Esophagus squamous epithelium (tissue), 5 donors: ENCODE measurements at regions not wholly inside any gene's neighbourhood (a gene's known extent, or its start where the extent isn't known, plus 50 kb on each side); places are given as distances from the start of the nearest gene placed in this dataset.
A peak's percentile ranks its signal among the peaks of the same experiment; 100 is the strongest.

ENCODE experiments used
- DNase-seq: peaks from one replicate; lab custom pipeline; 2025; lab: John Stamatoyannopoulos, UW
- H3K27ac ChIP-seq, 4 donors: fragments of 200-600 bp; sonication (generic); one replicate each; pipeline ENCODE4 v1.5.1; 2016 to 2019; ENCODE audit warnings: mild to moderate bottlenecking in 1 of 4
- H3K27me3 ChIP-seq, 4 donors: fragments of 200-600 bp; sonication (generic); 1 replicate in 3 of 4; 2 replicates in 1 of 4; pipeline versions ENCODE4 v1.5.1 to v1.6.0; 2017 to 2021; ENCODE audit warnings: antibody characterized with exemption in 1 of 4
- H3K36me3 ChIP-seq, 3 donors: fragments of 200-600 bp; sonication (generic); one replicate each; pipeline ENCODE4 v1.5.1; 2016 to 2019
- H3K4me1 ChIP-seq, 3 donors: fragments of 200-600 bp; sonication (generic); one replicate each; pipeline ENCODE4 v1.5.1; 2017 to 2019
- H3K4me3 ChIP-seq, 4 donors: fragments of 200-600 bp; sonication (generic); 1 replicate in 3 of 4; 2 replicates in 1 of 4; pipeline ENCODE4 v1.5.1; 2016 to 2019; ENCODE audit warnings: mild to moderate bottlenecking in 2 of 4, moderate library complexity in 1 of 4
- H3K9me3 ChIP-seq, 3 donors: fragments of 200-600 bp; sonication (generic); one replicate each; pipeline ENCODE4 v1.5.1; 2016 to 2019
- CTCF ChIP-seq, 6 experiments: fragments of 450-650 bp in 4 of 6; fragments of 200-600 bp in 2 of 6; sonication (generic) in 2 of 6; IDR thresholded peaks; one replicate each; pipeline ENCODE4 v1.5.1; 2016 to 2019; ENCODE audit warnings: antibody characterized with exemption in 6 of 6, mild to moderate bottlenecking in 4 of 6, moderate library complexity in 4 of 6
- POLR2A ChIP-seq, 4 donors: fragments of 450-650 bp; IDR thresholded peaks; one replicate each; pipeline ENCODE4 v1.6.1; 2017; ENCODE audit warnings: antibody characterized with exemption in 4 of 4, mild to moderate bottlenecking in 4 of 4, moderate library complexity in 3 of 4
- WGBS, 2 donors: methylation state at CpG; one replicate each; pipeline ENCODE4 v1.1.5; 2018; 5-methylcytosine and 5-hydroxymethylcytosine counted together
- intact Hi-C: fragments of 100-400 bp; cut with DNase I; formaldehyde crosslinking; loops from one replicate; pipeline ENCODE4 v1.15.0; 2022
- donor health status: DM: yes; HTN: yes; CAD: no.

- DNase-seq: no peak
- H3K4me1 ChIP-seq: peaks cover 0 to 7% (median 0%) of the 10 kb centered on the region in 3 donors
- H3K27me3 ChIP-seq: no peaks in the 10 kb centered on the region
- peak overlapping the region in 1 of 4 donors; percentile 49 for H3K27ac ChIP-seq
- intact Hi-C loops: no loop called here
- no peak overlapping the region for H3K4me3 ChIP-seq
- WGBS, 2 donors: 36 to 38% methylated on average over 2 of the region's 2 CpGs
- no peaks in the 10 kb centered on the region for H3K9me3 ChIP-seq
- TF ChIP-seq POLR2A (IDR thresholded peaks at IDR 0.05) (no peak), CTCF (IDR thresholded peaks at IDR 0.05) (no peak)
- H3K36me3 ChIP-seq: no peaks in the 10 kb centered on the region
Observed at GRCh38 chr1:70717211-70717610, 306.1 kb downstream of the CTH start.

GRCh38 chr1:70717656-70718055 lies 306.6 kb downstream of the CTH start:
- TF ChIP-seq CTCF (IDR thresholded peaks at IDR 0.05) (no peak), POLR2A (IDR thresholded peaks at IDR 0.05) (no peak)
- no peaks in the 10 kb centered on the region for H3K27me3 ChIP-seq
- DNase-seq: no peak
- H3K4me3 ChIP-seq: no peak overlapping the region
- peaks cover 0 to 7% (median 0%) of the 10 kb centered on the region in 3 donors for H3K4me1 ChIP-seq
- peak overlapping the region in 1 of 4 donors; percentile 49 for H3K27ac ChIP-seq
- H3K36me3 ChIP-seq: no peaks in the 10 kb centered on the region
- 50 to 67% methylated on average over 1 of the region's 1 CpG for WGBS, 2 donors
- intact Hi-C loops: no loop called here
- H3K9me3 ChIP-seq: no peaks in the 10 kb centered on the region

GRCh38 chr1:70718086-70718630 lies 307.1 kb downstream of the CTH start:
- Histone ChIP-seq H3K4me3 (no peak overlapping the region), H3K27ac (peak overlapping the region in 1 of 4 donors; percentile 49), H3K4me1 (peaks cover 0 to 7% (median 0%) of the 10 kb centered on the region in 3 donors), H3K36me3 (no peaks in the 10 kb centered on the region), H3K9me3 (no peaks in the 10 kb centered on the region), H3K27me3 (no peaks in the 10 kb centered on the region)
- intact Hi-C loops: no loop called here
- no peak for TF ChIP-seq CTCF (IDR thresholded peaks at IDR 0.05)
- TF ChIP-seq POLR2A (IDR thresholded peaks at IDR 0.05): no peak
- no peak for DNase-seq
- WGBS, 2 donors: 24 to 26% methylated on average over 2 of the region's 2 CpGs

- no peaks in the 10 kb centered on the region for H3K9me3 ChIP-seq
- DNase-seq: no peak
- peaks cover 0 to 7% (median 0%) of the 10 kb centered on the region in 3 donors for H3K4me1 ChIP-seq
- intact Hi-C loops: no loop called here
- TF ChIP-seq POLR2A (IDR thresholded peaks at IDR 0.05): no peak
- 19 to 25% methylated on average over 2 of the region's 2 CpGs for WGBS, 2 donors
- peak overlapping the region in 1 of 4 donors; percentile 17 for H3K27ac ChIP-seq
- H3K4me3 ChIP-seq: no peak overlapping the region
- H3K27me3 ChIP-seq: no peaks in the 10 kb centered on the region
- H3K36me3 ChIP-seq: no peaks in the 10 kb centered on the region
Observed at GRCh38 chr1:70719154-70719553, 308.1 kb downstream of the CTH start.

- intact Hi-C loops: no loop called here
- H3K9me3 ChIP-seq: no peaks in the 10 kb centered on the region
- no peaks in the 10 kb centered on the region for H3K36me3 ChIP-seq
- H3K27ac ChIP-seq: no peak overlapping the region
- TF ChIP-seq CTCF (IDR thresholded peaks at IDR 0.05) (no peak), POLR2A (IDR thresholded peaks at IDR 0.05) (no peak)
- H3K27me3 ChIP-seq: no peaks in the 10 kb centered on the region
- no peak for DNase-seq
- no peak overlapping the region for H3K4me3 ChIP-seq
- WGBS, 2 donors: 17 to 23% methylated on average over 1 of the region's 1 CpG
- peaks cover 0 to 7% (median 0%) of the 10 kb centered on the region in 3 donors for H3K4me1 ChIP-seq
Observed at GRCh38 chr1:70720109-70720508, 309.0 kb downstream of the CTH start.
